ENCODE measurements at regions not wholly inside any gene's neighbourhood (a gene's known extent, or its start where the extent isn't known, plus 50 kb on each side); places are given as distances from the start of the nearest gene placed in this dataset.
"Not testable (repeated sequence)": the region's sequence is repeated elsewhere in the genome, so short reads cannot be mapped to it uniquely, and the experiment has no call there.

- TF ChIP-seq POLR2A (IDR thresholded peaks at IDR 0.05; ENCODE audit: low read depth, low read length); TAF1 (IDR thresholded peaks at IDR 0.05; ENCODE audit: borderline replicate concordance, low read depth, low read length): not testable (repeated sequence)
Measured at GRCh38 chr14:105663323-105663722, 136.9 kb downstream of the TMEM121 start.
